Stimulated activated naive CD8-positive, alpha-beta T cell treated with anti-CD3 and anti-CD28 coated beads, Interleukin-15, Interleukin-2, amounts not matched to agents 100 ng/mL and 50 ng/mL, for 24 hours (primary cell): ENCODE measurements at regions not wholly inside any gene's neighbourhood (a gene's known extent, or its start where the extent isn't known, plus 50 kb on each side); places are given as distances from the start of the nearest gene placed in this dataset.
"Not testable (repeated sequence)": the region's sequence is repeated elsewhere in the genome, so short reads cannot be mapped to it uniquely, and the experiment has no call there.

Experiments used
- H3K27ac Mint-ChIP-seq: one replicate; pipeline ENCODE4 v1.8.0; 2021; ENCODE audit warnings: mild to moderate bottlenecking, mixed read lengths
- H3K27me3 Mint-ChIP-seq: one replicate; pipeline ENCODE4 v1.8.0; 2021; ENCODE audit warnings: mixed read lengths
- H3K36me3 Mint-ChIP-seq: one replicate; pipeline ENCODE4 v1.8.0; 2021; ENCODE audit warnings: low read depth, mixed read lengths
- H3K4me1 Mint-ChIP-seq: one replicate; pipeline ENCODE4 v1.8.0; 2021; ENCODE audit warnings: low read depth, mixed read lengths
- H3K4me3 Mint-ChIP-seq: one replicate; pipeline ENCODE4 v1.8.0; 2021; ENCODE audit warnings: mild to moderate bottlenecking, mixed read lengths
- H3K9me3 Mint-ChIP-seq: one replicate; pipeline ENCODE4 v1.8.0; 2021; ENCODE audit warnings: mixed read lengths

DNA sequence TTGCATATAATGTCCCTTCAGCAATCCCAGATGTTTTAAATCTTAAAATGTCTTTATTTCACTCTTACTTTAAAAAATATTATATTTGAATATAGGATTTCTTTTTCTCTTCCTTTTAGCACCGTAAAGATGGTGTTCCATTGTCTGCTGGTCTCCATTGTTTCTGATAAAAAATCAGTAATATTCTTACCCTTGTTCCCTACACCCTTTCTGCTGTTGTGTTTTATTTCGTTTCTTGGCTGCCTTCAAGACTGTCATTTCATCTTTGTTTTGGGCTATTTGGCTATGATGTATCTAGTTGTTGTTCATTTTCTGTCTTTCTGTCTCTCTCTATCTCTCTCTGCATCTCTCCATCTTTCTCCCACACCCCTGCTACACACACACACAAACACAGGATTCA, 197.9 kb downstream of the IRX2 start:
- Mint-ChIP-seq H3K36me3 (no peaks in the 10 kb centered on the region), H3K4me3 (no peak overlapping the region), H3K27me3 (no peaks in the 10 kb centered on the region), H3K4me1 (no peaks in the 10 kb centered on the region), H3K9me3 (peaks cover 28% of the 10 kb centered on the region), H3K27ac (no peak overlapping the region)

GRCh38 chr5:2550509-2550908, 201.0 kb downstream of the IRX2 start:
- peaks cover 22% of the 10 kb centered on the region for H3K9me3 Mint-ChIP-seq
- H3K4me1 Mint-ChIP-seq: no peaks in the 10 kb centered on the region
- no peak overlapping the region for H3K27ac Mint-ChIP-seq
- H3K36me3 Mint-ChIP-seq: no peaks in the 10 kb centered on the region
- no peak overlapping the region for H3K4me3 Mint-ChIP-seq
- no peaks in the 10 kb centered on the region for H3K27me3 Mint-ChIP-seq

- Mint-ChIP-seq H3K4me1 (no peaks in the 10 kb centered on the region), H3K27me3 (no peaks in the 10 kb centered on the region), H3K4me3 (no peak overlapping the region), H3K27ac (no peak overlapping the region), H3K36me3 (no peaks in the 10 kb centered on the region), H3K9me3 (peaks cover 19% of the 10 kb centered on the region)
Measured at GRCh38 chr5:2549900-2550299, 201.6 kb downstream of the IRX2 start.

DNA sequence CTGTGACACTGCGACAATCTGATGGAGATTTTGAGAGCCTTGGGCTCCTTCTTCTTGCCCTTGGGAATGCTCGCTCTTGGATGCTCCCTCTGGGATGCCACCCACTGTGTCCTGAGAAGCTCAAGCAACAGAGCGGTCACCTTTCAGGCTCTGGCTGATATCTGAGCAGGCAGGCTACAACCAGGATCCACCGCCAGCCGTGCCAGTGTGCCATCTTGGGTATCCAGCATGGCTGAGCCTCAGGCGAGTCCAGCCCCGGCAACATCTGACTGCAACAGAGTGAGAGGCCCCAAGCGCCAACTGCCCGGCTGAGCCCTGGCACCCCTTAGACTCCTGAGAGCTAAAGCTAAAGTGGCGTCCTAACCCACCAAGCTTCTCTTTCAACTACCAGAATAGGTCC, 202.1 kb downstream of the IRX2 start:
- Mint-ChIP-seq H3K27me3 (no peaks in the 10 kb centered on the region), H3K4me3 (no peak overlapping the region), H3K27ac (no peak overlapping the region), H3K36me3 (no peaks in the 10 kb centered on the region), H3K9me3 (peaks cover 13% of the 10 kb centered on the region), H3K4me1 (no peaks in the 10 kb centered on the region)

DNA sequence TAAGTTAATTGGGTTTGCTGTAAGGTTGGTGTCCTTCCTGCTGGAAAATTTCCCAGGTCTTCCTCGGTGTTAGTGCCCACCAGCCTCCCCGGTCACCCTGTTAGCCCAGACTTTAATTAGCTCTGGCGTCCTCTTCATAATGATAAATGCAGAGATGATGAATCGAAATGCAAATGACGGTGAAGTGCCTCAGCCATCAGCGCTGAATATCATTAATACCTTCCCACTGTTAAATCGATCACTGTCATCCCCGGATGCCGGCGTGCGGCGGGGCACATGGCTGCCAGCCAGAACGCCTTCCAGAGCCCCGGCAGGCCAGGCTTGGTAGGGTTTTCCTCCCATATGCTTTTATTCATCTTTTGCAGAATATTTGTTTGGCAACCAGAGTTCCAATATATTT, 204.5 kb downstream of the IRX2 start:
- H3K27ac Mint-ChIP-seq: no peak overlapping the region
- H3K4me3 Mint-ChIP-seq: no peak overlapping the region
- H3K4me1 Mint-ChIP-seq: no peaks in the 10 kb centered on the region
- no peaks in the 10 kb centered on the region for H3K36me3 Mint-ChIP-seq
- H3K9me3 Mint-ChIP-seq: no peaks in the 10 kb centered on the region
- H3K27me3 Mint-ChIP-seq: no peaks in the 10 kb centered on the region

DNA sequence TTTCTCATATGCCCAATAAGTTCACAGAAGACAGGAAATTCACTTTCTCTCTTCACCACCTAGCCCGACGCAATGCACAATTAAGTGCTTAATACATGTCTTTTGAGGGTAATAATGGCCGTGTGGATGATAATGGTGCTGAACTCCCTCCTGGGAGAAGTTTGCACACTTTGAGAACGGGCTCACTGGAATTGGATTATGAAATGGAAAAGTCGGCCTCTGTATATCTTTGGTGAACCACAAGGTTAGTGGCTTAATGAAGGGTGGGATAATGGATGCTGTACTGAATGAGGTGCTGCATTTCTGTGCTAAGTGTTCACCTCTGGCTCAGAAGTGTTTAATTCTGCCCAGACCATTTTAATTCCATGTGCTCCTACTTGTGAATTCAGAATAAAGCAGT, 207.5 kb downstream of the IRX2 start:
- Mint-ChIP-seq H3K9me3 (peaks cover 15% of the 10 kb centered on the region), H3K4me3 (no peak overlapping the region), H3K36me3 (no peaks in the 10 kb centered on the region), H3K27me3 (no peaks in the 10 kb centered on the region), H3K4me1 (no peaks in the 10 kb centered on the region), H3K27ac (no peak overlapping the region)

DNA sequence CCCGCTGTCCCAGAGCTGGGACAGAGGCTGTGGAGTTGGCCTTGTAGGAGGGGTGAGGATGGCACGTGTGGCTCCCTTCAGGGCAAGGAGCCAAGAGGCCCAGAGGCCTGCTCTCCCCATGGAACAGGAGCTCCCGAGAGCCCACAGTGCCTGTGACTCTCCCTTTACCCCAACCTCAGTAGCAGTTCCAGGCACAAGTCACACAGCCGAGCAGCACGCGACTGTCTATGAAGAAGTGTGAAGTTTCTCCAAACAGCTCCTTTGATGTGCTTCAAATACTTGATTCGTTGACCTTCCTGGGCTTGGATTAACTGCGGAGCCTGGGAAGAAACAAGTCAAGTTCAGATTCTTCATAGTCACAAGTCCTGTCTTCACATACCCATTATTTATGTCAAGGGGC, 208.7 kb downstream of the IRX2 start:
- Mint-ChIP-seq H3K27me3 (no peaks in the 10 kb centered on the region), H3K27ac (no peak overlapping the region), H3K36me3 (no peaks in the 10 kb centered on the region), H3K4me1 (no peaks in the 10 kb centered on the region), H3K9me3 (peaks cover 15% of the 10 kb centered on the region), H3K4me3 (no peak overlapping the region)

DNA sequence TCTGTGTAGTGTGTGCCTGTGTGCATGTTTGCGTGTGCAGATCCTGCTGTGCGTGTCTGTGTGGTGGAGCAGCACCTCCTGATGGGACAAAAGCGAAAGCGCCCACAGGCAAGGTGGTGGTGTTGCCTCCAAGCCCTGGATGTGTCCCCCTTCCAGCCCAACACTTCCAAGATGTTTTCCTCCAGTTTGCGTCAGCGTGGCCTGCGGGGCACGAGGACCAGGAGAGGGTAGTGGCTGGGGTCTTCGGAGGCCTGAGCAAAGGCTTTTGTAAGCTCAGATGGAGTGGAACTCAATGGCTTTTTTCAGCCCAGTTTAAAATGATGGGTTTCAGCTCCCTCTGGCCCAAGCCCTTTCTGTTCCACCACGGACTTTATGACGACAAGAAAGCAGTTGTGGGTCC, 209.5 kb downstream of the IRX2 start:
- Mint-ChIP-seq H3K4me3 (no peak overlapping the region), H3K36me3 (no peaks in the 10 kb centered on the region), H3K27ac (no peak overlapping the region), H3K9me3 (peaks cover 19% of the 10 kb centered on the region), H3K27me3 (no peaks in the 10 kb centered on the region), H3K4me1 (no peaks in the 10 kb centered on the region)

DNA sequence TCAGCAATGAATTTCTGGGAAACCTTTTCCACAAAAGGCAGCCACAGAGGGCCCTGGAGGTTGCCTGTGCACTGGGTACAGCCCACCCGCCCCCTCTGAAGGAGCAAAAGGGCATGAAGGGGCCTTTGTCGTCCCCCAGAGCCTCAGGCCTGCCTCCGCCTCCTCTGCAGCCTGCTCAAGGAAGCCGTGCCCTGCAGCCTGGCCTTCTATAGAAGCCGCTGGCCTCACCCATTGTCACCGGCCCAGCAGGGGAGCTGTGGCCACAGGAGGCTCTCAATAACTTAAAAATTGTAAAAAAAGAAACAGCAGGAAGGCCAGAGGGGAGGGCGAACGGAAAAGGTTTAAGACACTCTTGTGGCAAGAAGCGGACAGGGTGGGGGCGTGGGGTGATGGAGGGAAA, 213.3 kb downstream of the IRX2 start:
- H3K4me3 Mint-ChIP-seq: no peak overlapping the region
- H3K9me3 Mint-ChIP-seq: peaks cover 22% of the 10 kb centered on the region
- H3K36me3 Mint-ChIP-seq: no peaks in the 10 kb centered on the region
- no peaks in the 10 kb centered on the region for H3K27me3 Mint-ChIP-seq
- no peaks in the 10 kb centered on the region for H3K4me1 Mint-ChIP-seq
- H3K27ac Mint-ChIP-seq: no peak overlapping the region

GRCh38 chr5:2537378-2538145, 213.9 kb downstream of the IRX2 start:
- no peak overlapping the region for H3K27ac Mint-ChIP-seq
- peaks cover 22% of the 10 kb centered on the region for H3K9me3 Mint-ChIP-seq
- no peaks in the 10 kb centered on the region for H3K4me1 Mint-ChIP-seq
- no peaks in the 10 kb centered on the region for H3K27me3 Mint-ChIP-seq
- H3K4me3 Mint-ChIP-seq: no peak overlapping the region
- no peaks in the 10 kb centered on the region for H3K36me3 Mint-ChIP-seq

- no peaks in the 10 kb centered on the region for H3K27me3 Mint-ChIP-seq
- no peaks in the 10 kb centered on the region for H3K4me1 Mint-ChIP-seq
- H3K4me3 Mint-ChIP-seq: no peak overlapping the region
- H3K9me3 Mint-ChIP-seq: peaks cover 22% of the 10 kb centered on the region
- H3K36me3 Mint-ChIP-seq: no peaks in the 10 kb centered on the region
- H3K27ac Mint-ChIP-seq: no peak overlapping the region
Measured at GRCh38 chr5:2536632-2537377, 214.7 kb downstream of the IRX2 start.

GRCh38 chr5:2534970-2535369, 216.5 kb downstream of the IRX2 start:
- Mint-ChIP-seq H3K4me1 (no peaks in the 10 kb centered on the region), H3K9me3 (peaks cover 10% of the 10 kb centered on the region), H3K27me3 (no peaks in the 10 kb centered on the region)

GRCh38 chr5:2534251-2534650, 217.2 kb downstream of the IRX2 start:
- H3K9me3 Mint-ChIP-seq: peaks cover 7% of the 10 kb centered on the region
- H3K36me3 Mint-ChIP-seq: no peaks in the 10 kb centered on the region
- no peak overlapping the region for H3K27ac Mint-ChIP-seq
- H3K27me3 Mint-ChIP-seq: no peaks in the 10 kb centered on the region
- H3K4me3 Mint-ChIP-seq: no peak overlapping the region
- no peaks in the 10 kb centered on the region for H3K4me1 Mint-ChIP-seq

More at GRCh38 chr5:2534970-2535369, 216.5 kb downstream of the IRX2 start:
- H3K36me3 Mint-ChIP-seq: no peaks in the 10 kb centered on the region
- H3K27ac Mint-ChIP-seq: no peak overlapping the region
- H3K4me3 Mint-ChIP-seq: no peak overlapping the region

GRCh38 chr5:2533848-2534247, 217.6 kb downstream of the IRX2 start:
- H3K27ac Mint-ChIP-seq, H3K4me1 Mint-ChIP-seq, H3K4me3 Mint-ChIP-seq, H3K36me3 Mint-ChIP-seq, H3K9me3 Mint-ChIP-seq, H3K27me3 Mint-ChIP-seq: not testable (repeated sequence)

- Mint-ChIP-seq H3K9me3 (peaks cover 10% of the 10 kb centered on the region), H3K4me1 (no peaks in the 10 kb centered on the region), H3K4me3 (no peak overlapping the region), H3K27ac (no peak overlapping the region), H3K27me3 (no peaks in the 10 kb centered on the region), H3K36me3 (no peaks in the 10 kb centered on the region)
Measured at GRCh38 chr5:2532809-2533208, 218.7 kb downstream of the IRX2 start.

GRCh38 chr5:2531318-2531717, 220.2 kb downstream of the IRX2 start:
- H3K9me3 Mint-ChIP-seq: peaks cover 8% of the 10 kb centered on the region
- H3K4me1 Mint-ChIP-seq: no peaks in the 10 kb centered on the region
- H3K4me3 Mint-ChIP-seq: no peak overlapping the region
- H3K27ac Mint-ChIP-seq: no peak overlapping the region
- H3K27me3 Mint-ChIP-seq: no peaks in the 10 kb centered on the region
- no peaks in the 10 kb centered on the region for H3K36me3 Mint-ChIP-seq
